Suppressor macrophage treated with lipopolysaccharide for 4 hours (primary cell): ENCODE measurements at regions not wholly inside any gene's neighbourhood (a gene's known extent, or its start where the extent isn't known, plus 50 kb on each side); places are given as distances from the start of the nearest gene placed in this dataset.
"Not testable (repeated sequence)": the region's sequence is repeated elsewhere in the genome, so short reads cannot be mapped to it uniquely, and the experiment has no call there.

Experiments used
- DNase-seq: peaks from one replicate; pipeline ENCODE4 v3.0.0-alpha.2; 2020

DNA sequence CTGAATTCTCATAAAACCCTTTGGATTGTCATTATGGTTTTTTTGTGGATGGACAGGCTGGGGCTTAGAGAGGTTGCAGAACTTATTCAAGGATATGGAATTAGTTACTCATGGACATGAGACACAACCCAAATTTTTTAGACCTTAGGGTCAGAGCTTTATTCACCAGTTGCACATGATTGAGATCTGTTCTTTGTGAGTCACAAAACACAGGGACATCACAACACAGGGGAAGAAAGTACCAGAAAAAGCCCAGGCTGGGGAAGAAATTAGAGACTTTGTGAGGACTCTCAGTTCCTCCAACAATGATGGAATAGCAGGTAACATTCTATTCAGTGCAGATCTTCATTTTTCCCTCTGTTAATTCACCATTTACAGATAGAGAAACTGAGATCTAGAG is 602.4 kb upstream of the CPEB2 start:
- peak; percentile 27 for DNase-seq

DNA sequence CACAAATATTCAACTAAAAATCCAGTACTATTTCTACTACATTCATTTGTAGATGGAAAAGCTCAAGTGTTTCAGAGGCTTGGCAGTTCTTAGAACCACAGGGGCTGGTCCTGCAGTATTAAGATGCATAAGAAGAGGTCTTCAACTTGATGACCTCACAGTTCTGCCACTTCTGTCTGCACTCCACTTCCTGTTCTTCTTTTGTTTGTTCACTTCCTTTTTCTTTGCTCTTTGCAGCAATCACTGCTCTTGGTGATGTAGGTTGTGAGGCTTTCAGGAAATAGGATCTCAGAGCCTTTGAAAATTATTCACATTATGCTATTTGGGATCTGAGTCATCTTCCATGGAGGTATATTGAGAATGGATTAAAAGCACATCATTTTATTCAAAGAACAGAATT is 602.0 kb upstream of the CPEB2 start:
- DNase-seq: peak; percentile 60

DNA sequence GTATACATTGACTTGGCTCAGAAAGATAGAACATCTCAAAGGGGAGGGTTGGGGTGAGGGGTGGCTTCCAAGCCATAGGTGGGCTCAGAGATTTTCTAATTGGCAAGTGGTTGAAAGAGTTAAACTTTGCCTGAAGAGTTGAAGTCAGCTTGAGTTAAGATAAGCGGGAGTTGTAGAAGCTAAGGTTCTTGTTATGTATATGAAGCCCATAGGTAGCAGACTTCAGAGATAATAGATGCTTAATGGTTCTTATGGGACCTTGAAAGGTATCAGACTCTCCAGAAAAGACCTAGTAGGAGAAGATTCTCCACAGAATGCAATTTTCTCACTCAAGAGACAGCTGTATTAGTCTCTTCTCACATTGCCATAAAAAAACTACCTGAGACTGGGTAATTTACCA is 599.1 kb upstream of the CPEB2 start:
- no peak for DNase-seq

DNA sequence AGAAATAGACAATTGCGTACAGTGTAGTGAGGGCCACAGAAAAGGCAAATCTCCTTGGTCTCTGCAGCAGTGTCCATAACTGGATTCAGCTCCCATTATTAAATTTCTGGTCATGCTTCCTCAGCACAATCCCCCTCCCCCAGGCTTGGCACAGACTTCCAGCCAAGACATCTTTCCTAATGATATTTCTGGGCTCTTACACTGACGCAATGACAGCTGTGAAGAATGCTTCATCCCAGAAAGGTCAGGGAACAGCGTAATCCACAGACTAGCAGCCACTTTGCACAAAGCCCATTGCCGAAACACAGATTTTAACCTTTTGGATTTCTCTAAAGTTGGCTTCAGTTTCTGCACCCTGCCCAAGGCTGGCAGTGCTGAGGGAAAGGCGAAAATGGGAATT is 597.6 kb upstream of the CPEB2 start:
- DNase-seq: no peak

DNA sequence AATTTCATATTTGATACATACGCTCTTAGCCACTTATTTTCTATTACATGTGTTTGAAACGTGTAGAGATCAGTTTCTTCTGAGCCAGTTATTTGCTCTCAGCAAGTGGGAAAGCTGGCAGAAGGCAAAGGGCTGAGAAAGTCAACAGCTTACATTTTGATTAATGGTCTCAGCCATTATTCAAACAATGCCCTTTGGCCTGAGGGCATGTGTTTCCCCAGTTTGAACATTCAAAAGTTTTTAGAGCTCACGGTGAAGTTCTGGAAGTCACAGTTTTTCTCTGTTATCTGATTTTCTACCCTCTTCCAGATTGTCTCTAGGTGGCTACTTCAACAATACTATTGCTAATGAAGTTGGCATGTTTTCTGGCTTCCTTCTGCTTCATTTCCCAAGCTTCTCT is 591.8 kb upstream of the CPEB2 start:
- no peak for DNase-seq

DNA sequence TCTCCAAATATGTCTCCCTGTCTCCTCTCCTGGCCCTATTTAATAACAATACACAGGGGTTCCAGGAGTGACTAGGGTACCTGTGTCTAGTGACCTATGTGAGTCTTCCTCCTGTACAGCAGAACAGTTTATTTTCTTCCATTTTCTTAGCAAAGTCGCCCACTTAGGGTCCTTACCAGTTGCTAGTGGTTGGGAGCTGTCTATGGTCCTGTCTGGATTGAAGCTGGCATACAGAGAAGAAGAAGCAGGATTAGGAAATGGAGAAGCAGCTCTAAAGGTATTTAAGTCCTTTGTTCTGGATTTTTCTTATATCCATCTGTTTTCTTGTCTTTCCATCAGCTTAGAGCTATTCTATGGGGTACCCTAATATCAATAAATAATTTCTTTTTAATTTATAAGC is 587.1 kb upstream of the CPEB2 start:
- peak; percentile 17 for DNase-seq

DNA sequence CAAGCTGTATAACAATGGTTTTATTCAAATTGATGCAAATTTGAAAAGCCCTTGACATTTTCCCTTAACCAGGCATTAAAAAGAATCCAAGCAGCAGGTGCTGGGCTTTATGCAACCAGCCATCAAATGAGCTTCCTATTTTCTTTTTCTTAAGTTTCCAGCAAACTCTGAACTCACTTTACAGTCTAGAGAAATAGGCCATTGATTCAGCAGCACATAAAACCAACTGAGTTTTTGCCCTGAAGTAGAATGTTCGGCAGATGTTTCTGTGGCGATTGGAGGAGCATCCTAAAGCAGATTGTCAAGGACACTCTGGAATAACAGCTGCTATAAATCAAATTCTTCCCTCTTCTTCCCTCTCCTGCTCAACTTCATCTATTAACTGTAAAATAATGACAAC is 582.8 kb upstream of the CPEB2 start:
- DNase-seq: no peak

DNA sequence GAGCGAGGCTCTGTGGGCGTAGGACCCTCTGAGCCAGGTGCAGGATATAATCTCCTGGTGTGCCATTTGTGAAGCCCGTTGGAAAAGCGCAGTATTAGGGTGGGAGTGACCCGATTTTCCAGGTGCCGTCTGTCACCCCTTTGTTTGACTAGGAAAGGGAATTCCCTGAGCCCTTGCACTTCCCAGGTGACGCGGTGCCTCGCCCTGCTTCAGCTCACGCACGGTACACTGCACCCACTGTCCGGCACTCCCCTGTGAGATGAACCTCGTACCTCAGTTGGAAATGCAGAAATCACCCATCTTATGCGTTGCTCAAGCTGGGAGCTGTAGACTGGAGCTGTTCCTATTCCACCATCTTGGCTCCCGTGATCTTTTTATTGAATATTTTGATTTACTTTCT is 576.0 kb upstream of the CPEB2 start:
- not testable (repeated sequence) for DNase-seq

DNA sequence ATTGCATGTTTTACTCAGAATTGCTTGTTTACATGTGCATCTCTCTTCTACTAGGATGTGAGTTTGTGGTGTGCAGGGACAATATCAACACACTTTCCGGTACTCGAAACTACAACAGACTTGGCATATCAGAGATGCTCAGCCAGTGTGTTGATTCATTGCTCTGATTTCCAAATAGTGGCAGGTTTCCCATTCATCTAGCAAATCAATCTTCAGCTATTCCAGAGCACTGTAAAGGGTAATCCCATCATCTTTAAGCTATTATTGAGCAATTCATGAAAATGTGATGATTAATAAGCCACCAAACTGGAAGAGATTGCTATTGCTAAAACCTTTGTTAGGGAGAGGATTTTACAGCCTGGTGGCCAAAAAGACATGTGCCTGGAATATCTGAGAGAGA is 574.2 kb upstream of the CPEB2 start:
- peak; percentile 5 for DNase-seq

DNA sequence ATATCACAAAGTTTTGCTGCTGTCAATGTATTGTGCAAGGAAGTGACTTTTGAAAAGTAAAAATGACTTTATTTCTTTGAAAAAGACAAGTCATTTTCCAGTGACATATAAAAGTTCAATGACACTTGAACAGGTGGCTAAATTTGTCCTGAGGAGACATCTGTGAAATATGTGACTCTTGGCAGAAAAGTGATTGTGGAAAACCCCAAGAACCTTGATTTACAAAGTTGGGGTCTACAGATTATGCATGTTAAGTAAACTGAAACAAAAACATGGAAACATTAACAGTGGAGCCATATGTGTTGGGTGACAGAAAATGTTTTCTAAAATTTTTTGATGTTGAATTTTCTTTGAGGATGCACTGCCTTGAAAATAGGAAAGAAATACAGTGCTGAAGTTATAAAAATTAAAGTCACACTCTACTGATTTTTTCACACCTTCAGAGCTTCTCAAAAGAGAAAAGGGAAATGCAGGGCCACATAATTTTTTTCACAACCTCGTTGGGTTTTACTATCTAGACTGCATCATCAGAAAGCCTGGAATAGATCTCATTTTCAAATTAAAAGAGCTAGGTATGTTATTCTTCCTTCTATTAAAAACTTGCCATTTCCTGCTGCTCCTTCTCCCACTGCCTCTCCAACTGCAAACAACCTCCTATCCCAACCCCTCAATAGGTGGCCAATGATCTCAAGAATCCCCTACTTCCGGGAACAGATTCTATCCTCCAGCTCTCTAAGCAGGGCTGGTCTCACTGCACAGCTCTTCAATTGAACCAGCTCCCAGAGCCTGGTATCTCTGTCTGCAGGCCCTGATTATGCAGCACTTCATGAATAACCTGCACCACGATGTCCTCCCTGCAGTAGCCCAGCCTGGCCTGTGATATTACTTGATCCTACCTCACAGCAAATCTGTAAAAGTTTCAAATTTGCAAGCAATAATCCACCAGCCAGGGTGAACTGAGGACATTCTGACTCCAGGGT is 570.8 kb upstream of the CPEB2 start:
- no peak for DNase-seq

DNA sequence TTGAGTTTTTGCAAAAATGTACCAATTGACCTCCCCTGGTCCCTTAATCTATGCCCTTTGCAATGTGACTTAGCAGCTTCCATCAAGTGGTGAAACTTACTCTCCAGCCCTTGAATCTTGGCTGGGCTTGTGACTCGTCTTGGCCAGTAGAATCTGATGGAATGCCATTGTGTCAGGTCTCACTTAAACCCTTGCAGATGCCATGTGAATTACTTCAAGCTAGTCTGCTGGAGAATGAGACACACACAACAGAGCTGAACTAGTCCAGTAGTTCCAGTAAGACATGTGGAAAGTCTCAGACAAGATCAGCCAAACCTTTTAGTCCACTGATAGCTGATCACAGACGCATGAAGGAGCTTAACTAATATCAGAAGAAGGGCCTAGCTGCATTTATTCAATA is 567.8 kb upstream of the CPEB2 start:
- DNase-seq: no peak

DNA sequence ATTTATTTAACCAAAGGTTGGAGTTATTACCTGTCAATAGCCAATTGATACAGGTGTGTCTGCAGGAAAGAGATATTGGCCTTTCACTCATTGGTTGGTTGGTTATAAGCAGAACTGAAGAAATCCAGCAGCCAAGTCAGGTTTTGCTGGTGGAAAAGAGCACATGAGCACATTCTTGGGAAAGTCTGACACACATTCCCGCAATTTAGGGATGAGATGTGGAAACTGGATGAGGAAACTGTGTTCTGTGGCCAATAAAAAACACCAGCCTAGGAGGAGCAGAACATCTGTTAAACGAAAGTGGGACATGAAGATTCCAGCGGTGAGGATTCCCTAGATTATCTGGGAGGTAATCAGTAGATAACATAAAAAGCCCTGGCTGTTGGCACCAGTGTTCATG is 567.4 kb upstream of the CPEB2 start:
- no peak for DNase-seq

DNA sequence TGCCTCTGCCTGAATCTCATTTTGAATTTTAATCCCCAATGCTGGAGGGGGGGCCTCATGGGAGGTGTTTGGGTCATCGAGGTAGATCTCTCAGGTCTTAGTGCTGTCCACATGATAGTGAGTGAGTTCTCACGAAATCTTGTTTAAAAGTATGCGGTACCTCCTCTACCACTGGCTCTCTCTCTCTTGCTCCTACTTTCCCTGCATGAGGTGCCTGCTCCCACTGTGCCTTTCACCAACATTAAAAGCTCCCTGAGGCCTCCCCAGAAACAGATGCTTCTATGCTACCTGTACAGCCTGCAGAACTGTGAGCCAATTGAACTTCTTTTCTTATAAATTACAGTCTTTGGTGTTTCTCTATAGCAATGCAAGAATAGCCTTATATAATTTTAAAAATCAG is 560.7 kb upstream of the CPEB2 start:
- no peak for DNase-seq

DNA sequence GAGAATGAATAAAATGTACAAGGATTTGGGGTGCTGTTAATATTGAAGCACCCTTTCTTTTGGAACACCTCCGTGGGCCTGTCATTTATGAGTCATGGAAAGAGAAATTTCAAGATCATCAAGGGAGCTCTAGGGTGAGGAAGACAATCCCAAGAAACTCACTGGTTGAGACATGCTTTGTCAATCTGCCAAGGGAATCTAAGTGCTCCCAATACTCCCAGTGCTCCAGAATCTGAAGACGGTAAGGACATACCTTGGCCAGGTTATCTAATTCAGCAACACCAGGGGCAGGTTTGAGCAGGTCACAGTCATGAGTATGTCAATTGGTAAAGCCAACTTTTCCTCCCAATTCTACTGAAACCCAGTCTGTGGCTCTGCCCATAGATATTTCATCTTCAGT is 556.4 kb upstream of the CPEB2 start:
- no peak for DNase-seq

DNA sequence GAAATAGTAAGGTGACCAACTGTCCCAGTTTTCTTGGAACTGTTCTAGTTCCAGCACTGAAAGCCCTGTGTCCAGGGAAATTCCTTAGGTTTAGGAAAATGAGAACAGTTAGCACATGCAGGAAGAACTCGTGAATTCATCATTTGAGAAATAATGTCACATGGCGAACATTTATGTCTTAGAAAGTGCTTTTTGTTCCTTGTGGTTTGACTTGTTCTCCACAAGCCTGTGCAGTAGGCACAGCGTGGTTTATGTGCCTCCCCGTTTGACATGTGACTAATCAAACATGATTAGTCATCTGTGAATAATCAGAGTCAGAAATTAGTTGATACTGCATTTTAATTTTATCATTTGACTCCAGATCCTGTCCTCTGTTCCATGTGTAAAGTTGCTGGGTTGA is 556.0 kb upstream of the CPEB2 start:
- peak; percentile 47 for DNase-seq

DNA sequence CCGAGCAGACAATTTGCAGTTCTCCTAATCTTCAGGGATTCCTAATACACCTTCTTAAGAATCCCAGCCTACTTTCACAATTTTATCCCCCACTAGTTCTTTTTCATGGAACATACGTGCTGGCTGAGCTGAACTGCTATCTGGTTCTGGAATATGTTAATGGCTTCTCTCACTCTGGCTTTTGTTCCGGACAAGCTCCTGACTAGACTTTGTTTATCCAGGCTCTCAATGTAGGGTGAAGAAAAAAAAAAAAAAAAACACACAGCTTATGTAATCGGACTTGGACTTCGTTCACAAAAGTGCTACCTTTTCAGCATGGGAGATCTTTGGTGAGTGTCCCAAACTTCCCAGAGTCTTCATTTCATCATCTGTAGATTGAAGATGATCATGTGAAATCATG is 555.4 kb upstream of the CPEB2 start:
- no peak for DNase-seq

DNA sequence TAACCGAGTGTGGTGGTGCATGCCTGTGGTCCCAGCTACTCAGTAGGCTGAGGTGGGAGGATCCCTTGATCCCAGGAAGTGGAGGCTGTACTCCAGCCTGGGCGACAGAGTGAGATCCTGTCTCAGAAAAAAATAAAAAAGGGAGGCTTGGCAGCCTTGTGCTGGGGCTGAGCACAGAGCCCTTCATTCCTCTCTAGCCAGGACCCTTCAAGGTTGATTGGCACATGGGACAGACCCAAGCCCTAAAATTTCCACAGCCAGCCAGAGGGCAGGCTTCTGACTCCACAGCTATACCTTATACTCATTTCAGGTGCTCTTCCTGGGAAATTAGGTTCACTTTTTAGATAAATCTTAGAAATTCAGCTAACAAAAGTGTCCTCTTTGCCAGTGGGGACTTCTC is 553.0 kb upstream of the CPEB2 start:
- DNase-seq: no peak

DNA sequence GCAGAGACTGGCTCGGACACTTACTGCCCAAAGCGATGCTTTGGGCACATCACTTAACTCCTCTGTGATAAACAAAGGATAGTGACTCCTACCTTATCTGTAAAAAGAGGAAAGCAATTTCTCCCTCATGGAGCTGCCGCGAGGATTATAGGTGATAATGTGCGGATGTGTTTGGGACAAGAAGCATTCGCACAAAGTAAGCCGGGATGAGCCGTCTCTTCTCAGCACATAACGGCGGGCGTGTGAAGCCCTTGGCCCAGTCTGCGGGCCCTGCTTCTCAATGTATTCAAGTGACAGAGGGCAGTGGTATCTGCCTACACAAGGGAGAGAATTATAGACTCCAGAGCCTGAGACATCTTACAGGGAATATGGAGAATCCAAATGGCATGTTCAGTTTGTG is 550.3 kb upstream of the CPEB2 start:
- DNase-seq: no peak

DNA sequence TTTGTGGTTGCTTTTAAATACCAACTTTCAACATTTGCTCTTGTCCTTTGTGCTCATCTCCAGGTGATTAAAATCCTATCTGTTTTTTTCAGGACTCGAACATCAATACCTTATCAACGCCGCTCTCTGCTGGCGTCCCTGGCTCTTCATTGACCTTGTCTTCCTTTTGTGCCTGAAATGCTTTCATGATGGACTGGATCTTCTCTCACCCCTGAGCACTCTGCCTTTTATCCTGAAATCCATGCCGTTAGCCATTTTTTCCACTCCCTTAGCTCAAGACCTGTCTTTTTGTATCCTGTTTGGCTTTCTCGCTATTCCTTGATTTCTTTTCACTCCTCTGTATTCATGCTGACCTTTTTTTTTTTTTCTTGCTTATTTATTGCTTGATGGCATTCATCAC is 549.5 kb upstream of the CPEB2 start:
- DNase-seq: no peak

DNA sequence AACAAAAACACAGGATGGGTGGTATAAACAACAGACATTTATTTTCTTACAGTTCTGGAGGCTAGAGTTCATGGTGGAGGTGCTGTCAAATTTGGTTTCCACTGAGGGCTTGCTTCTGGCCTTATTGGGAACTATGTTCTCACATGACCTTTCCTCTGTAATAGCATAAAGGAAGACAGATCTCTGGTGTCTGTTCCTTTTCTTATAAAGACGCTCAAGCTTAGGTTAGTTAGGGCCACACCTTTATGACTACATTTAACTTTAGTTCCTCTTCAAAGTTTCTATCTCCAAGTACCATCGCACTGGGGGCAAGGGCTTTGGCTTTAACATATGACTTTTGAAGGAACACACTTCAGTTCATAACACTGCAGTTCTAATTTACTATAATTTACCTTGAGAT is 543.8 kb upstream of the CPEB2 start:
- DNase-seq: no peak

DNA sequence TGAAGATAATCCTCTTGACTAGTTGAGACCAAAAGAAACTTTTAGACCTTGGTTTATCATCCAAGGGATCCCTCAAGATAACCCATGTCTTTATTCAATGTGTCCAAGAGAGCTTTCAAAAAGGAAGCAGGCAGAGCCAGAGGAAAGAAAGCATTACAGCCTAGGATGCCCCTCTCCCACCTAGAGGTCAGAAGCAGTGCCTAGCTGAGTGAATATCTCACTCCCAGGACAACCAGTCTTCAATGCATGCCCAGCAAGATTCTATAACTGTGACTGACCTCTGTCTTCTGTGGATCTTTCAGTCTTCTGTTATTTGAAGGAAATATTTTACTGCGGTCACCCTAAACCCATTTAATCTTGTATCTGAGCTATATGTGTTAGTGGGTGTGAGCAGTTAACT is 537.2 kb upstream of the CPEB2 start:
- no peak for DNase-seq

DNA sequence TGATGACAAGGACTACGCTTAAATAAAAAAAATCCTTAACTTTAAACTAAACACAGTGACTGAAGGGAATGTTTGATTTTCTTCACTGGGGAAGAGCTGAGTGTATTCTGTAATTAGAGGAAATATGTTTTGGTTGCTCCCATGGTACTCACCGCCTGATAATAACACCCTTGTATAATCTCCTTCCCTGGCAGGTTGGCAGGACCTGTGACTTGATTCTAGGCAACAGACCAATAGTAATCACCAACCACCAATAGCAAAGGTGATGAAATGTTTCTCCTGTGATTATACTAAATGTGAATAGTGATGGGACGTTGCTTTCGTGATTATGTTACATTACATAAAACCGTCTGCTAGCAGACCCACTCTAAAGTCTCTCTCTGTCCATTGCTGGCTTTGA is 536.8 kb upstream of the CPEB2 start:
- DNase-seq: no peak

DNA sequence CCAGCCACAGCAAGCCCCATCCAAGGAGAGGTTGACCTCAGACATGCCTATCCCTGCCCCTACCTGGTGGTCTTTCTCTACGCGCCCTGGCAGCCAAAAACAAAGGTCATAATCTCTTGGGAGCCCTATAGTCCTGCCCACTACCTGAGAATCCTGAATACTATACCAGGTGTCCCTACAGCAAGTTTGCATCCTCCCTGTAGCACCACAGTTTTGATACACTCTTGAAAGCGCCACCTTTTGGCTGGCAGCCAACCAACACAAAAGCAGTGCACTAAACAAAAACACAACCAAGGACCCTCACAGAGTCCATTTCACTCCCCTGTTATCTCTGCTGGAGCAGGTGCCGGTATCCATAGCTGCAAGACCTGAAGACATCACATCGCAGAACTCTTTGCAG is 523.8 kb upstream of the CPEB2 start:
- DNase-seq: no peak

DNA sequence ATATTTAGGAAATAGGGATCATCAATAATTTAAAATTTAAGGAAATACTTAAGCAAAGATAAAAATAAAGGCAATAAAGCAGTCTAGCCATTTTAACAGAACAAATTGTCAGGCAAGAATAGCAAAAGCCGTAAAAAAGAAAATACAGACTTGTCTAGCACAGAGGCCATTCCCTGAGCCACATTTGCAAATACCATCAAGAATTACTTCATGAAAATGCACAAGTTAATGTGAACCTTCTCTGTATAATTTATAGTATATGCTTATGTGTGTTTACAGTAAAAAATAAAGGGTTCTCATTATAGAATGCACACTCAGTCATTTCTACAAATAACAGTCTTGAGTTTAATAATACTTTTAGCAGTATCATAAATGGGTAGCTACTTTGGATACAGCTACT is 505.9 kb upstream of the CPEB2 start:
- no peak for DNase-seq

DNA sequence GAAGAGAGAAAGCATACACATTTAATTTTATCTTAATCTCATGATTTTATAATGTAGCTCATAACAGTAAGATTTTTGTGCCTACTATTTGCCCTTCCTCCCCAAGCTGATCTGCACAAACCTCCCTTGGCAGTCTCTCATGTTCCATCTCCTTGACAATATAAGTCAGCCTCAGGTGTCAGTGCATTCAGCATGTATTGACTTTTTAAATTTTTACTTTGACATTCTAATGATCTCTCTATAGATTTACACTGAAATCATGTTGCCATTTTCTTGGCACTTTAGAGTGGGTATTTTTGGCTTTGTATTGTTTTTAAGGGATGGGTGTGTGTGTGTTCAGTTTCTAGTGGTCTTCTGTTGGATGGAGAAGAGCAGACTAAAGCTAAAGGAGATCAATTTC is 505.3 kb upstream of the CPEB2 start:
- no peak for DNase-seq
